ENCODE measurements at regions not wholly inside any gene's neighbourhood (a gene's known extent, or its start where the extent isn't known, plus 50 kb on each side); places are given as distances from the start of the nearest gene placed in this dataset.
"Not testable (repeated sequence)": the region's sequence is repeated elsewhere in the genome, so short reads cannot be mapped to it uniquely, and the experiment has no call there.

DNA sequence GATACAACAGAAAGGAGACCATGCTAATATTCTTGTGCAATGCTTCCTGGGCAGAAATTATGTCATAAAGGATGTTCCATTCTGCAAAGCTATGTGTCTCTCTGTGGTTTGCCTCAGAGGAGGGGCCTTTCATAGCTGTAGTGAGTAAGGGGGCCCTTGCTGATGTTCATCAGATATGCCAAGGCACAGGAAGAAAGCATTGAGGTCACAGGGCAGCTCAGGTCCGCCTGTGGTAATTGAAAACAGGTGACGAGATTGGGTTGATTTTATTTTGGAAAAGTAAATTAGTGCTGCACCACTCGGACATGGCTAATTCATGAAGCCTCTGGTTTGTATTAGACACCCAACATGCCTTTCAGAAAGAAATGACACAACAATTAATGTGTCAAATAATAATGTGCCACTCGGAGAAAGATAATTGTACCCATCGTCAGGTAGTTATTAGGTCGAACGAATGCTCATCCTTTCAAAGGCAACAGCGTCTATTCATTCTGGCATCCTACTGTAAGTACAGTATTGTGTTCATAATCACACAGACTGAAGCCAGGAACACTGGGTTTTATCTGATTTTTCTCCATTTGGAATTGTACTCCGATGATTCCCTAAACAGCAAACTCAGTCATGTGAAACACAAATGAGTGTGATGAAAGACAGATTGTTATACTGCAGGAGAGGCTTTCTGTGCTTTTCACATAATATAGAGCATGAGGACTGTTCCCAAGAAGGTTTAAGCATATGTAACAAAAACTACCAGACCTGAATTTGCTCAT, 421.6 kb upstream of the KLF12 start:
- no peak for DNase-seq

DNA sequence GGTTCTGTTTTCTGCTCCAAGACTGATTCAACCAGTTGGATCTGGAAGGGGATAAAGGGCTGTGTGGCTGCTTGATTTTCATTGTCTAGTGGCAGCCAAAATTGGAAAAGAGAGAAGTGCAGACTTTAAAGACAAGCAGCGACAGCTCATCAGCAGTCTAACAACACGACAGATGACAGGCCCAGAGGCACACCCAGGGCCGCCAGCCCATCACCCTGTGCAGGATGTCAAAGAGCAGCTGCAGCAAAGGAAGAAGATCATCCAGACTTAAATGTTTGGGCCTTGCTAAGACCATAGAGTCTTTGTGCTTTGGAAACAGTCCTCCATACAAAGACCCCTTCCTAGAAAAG, 421.0 kb upstream of the KLF12 start:
- no peak for DNase-seq

GRCh38 chr13:74554569-74555275, 420.5 kb upstream of the KLF12 start:
- DNase-seq, result no peak

DNA sequence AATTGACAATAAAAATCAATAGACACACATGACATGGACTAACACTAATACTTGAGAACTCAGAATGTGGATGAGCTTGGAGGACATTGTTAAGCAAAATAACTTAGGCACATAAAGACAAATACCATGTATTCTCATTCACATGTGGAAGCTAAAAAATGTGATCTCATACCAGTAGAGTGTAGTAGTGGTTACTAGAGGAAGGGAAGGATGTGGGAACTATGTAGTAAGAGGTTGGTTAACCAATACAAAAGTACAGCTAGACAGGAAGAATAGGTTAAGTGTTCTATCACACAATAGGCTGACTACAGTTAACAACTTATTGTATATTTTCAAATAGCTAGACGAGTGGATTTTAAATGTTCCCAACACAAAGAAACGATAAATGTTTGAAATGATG, 415.8 kb upstream of the KLF12 start:
- no peak for DNase-seq

DNA sequence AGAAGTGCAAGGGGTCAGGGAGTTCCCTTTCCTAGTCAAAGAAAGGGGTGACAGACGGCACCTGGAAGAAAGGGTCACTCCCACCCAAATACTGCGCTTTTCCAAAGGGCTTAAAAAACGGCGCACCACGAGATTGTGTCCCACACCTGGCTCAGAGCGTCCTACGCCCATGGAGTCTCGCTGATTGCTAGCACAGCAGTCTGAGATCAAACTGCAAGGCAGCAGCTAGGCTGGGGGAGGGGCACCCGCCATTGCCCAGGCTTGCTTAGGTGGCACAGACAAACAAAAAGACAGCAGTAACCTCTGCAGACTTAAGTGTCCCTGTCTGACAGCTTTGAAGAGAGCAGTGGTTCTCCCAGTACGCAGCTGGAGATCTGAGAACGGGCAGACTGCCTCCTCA, 402.4 kb upstream of the KLF12 start:
- not testable (repeated sequence) for DNase-seq

DNA sequence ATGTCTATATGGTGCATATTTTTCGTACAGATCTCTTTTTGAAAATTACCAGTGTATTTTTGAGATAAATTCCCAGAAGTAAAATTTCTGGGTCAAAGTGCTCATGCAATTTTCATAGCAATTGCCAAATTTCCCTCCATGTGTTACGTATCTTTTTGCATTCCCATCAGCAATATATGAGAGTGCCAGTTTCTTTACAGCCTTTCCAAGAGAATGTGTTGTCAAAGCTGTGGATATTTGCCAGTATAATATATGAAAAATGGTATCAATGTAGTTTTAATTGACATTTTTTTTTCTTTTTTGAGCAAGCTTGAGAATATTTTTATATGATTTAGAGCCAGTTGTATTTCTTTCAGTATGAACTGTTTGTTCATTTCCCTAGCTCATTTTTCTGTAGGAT, 399.0 kb upstream of the KLF12 start:
- no peak for DNase-seq

DNA sequence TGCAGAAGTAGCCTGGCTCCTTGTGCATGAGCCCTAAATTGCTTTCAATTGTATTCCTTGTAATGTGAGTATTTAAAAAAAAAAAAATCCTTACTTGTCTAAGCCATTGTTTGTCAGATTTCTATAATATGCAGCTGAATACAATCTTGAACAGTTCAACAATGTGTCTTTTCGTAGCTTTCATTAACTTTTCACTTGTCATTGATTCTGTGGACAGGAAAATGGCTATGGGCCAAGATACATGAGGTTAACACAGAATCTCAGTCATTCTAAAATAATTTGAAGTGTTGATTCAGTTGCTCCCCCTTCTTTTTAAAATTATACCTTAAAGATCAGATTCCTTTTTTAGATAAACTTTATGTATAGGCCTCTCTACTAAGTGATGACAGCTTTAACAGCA, 395.8 kb upstream of the KLF12 start:
- DNase-seq, result no peak

GRCh38 chr13:74528734-74529513, 394.7 kb upstream of the KLF12 start:
- DNase-seq, result no peak

DNA sequence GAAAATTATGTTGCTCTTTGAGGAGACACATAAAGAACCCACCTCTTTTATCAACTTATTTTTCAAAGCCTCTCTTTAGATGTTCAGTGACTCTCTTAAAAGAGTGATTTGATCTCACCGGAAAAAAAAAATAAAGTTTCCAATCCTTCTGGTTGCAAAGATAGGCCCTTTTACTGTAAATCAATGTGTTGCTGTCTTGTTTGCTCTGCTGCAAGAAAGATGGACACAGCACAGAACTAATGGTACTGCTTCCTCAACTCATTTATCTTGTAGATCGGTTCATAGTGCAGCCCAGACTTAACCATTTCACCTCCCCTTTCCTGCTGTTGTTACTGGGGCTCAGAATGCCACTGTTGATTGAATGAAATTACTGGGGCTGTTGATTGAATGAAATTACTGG, 388.9 kb upstream of the KLF12 start:
- DNase-seq, result no peak

- DNase-seq, result no peak
Observed at GRCh38 chr13:74511523-74511922, 377.3 kb upstream of the KLF12 start.

DNA sequence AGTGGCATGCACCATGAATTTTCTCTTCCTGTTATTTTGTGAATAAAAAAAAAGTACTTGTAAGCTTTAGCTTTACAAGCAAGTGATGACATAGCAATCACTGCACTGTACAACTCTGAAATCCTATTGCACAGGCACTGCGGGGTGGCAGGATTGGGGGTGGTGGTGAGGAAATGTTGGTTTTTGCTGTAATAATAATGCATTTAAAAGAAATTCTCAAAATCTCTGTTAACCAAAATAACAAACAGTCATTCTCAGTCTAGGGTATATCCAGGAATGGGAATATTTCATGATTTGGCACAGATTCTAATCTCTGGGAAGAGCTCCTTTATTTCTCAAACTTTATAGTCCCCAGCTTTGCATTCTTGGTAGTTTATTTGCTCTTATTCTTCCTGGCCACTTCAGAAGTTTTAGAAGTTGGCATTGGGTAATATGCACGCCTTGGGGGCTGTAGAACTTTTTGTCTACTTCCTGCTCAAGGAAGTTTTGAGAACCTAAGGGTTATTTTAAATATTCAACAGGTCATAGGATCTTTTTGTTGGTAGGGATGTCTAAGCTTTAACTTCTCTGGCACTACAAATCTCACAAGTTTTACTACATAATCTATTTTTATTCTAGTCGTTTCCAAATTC, 353.0 kb upstream of the KLF12 start:
- DNase-seq, result no peak

- no peak for DNase-seq
Observed at GRCh38 chr13:74485757-74486156, 351.6 kb upstream of the KLF12 start.

GRCh38 chr13:74479124-74479523, 344.9 kb upstream of the KLF12 start:
- no peak for DNase-seq

- DNase-seq, result no peak
Observed at GRCh38 chr13:74476788-74477187, 342.6 kb upstream of the KLF12 start.

GRCh38 chr13:74476365-74476764, 342.2 kb upstream of the KLF12 start:
- no peak for DNase-seq

DNA sequence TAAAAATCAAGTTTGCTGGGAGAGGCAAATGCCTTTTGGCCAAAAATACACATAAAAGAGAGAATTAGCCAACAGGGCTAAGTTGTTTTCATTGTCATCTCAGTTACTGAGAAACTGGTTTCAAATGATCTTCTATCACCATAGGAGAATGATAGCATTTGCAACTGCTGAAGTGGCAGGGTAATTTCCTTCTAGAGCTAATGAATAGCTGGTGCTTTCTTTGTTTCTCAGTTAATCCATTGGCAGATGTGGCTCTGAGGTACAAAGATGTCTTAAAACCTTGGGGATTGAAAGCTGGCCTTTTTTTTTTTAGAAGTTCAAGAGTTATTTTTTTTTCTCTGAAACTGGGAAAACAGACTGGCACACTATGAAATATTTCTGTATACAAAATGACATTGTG, 332.7 kb upstream of the KLF12 start:
- no peak for DNase-seq

DNA sequence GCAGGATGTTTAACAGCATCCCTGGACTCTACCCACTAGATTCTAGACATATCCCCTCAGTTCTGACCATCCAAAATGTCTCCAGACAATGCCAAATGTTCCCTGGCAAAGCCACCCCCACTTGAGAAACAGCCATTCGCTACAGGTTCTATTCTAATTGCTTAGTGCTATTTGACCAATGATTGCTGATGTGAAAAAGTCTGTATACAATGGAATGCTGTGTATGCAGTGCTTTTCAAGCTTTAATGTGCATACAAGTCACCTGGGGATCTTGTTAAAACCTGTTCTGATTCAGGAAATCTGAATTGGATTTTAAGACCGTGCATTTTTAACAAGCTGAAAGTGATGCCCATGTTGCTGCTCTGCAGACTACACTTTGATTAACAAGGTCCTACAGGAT, 331.8 kb upstream of the KLF12 start:
- no peak for DNase-seq

GRCh38 chr13:74465271-74465670, 331.1 kb upstream of the KLF12 start:
- no peak for DNase-seq

GRCh38 chr13:74464670-74465069, 330.5 kb upstream of the KLF12 start:
- DNase-seq, result no peak

DNA sequence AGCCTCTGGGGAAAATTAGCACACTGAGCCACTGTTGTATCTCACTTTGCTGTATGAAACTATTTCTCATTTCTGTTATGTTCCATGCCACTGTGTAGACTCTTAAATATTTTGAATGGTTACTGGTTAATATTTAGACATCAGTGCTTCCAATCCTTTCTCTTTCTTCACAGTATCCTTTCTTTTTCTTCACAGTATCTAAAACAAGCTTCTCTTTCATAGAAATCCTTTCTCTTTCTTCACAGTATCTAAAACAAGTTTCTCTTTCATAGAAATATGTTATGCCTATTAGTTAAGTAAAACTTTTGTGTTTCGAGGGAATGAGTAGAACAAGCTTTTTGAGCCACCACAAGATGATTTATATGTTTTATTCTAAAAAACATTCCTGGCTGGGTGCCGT, 326.8 kb upstream of the KLF12 start:
- DNase-seq, result no peak

DNA sequence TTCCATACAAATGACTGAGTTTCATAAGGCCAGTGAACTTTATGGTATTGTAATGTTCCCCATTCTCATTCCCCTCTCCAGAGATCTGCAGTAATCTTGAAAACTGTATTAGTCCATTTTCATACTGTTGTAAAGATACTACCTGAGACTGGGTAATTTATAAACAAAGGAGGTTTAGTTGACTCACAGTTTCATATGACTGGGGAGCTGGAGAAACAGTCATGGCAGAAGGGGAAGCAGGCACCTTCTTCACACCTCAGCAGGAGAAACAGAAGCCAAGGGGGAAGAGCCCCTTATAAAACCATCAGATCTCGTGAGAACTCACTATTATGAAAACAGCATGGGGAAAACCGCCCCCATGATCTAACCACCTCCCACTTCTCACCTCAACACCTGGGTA, 318.7 kb upstream of the KLF12 start:
- DNase-seq, result no peak

GRCh38 chr13:74452176-74452575, 318.0 kb upstream of the KLF12 start:
- DNase-seq, result no peak

- no peak for DNase-seq
Observed at GRCh38 chr13:74450964-74451363, 316.8 kb upstream of the KLF12 start.

DNA sequence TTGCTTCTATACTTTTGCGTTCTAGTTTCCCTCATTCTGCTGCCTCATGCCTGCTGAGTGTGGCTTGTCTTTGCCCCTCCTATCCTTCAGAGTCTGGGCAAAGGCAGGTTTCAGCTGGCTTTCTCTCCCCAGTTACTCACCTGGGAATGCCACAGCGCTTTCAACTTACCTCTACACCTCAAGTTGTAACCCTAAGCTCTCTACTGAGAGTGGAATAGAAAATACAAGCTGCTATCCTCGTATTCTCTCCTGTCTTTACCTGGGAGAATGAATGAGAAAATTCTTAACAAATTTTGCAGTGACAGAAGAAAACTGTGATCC, 316.3 kb upstream of the KLF12 start:
- DNase-seq, result no peak

Measured in NCI-H1048 (cell line).